ENCODE measurements at regions not wholly inside any gene's neighbourhood (a gene's known extent, or its start where the extent isn't known, plus 50 kb on each side); places are given as distances from the start of the nearest gene placed in this dataset.

- no peak for TF ChIP-seq CTCF (IDR thresholded peaks at IDR 0.05; ENCODE audit: insufficient read depth, low read length, poor library complexity, severe bottlenecking)
- Histone ChIP-seq H3K27me3 (replicated peaks; ENCODE audit: control insufficient read depth, insufficient read depth, low read length) (peaks cover 2% of the 10 kb centered on the region), H3K36me3 (ENCODE audit: control insufficient read depth, insufficient read depth, low read length) (no peaks in the 10 kb centered on the region), H3K4me3 (replicated peaks; ENCODE audit: low read depth, low read length) (no peak overlapping the region)
- DNase-seq (ENCODE audit: extremely low read depth, insufficient read length): no peak
Observed at GRCh38 chr3:8329598-8329997, 172.0 kb upstream of the LMCD1 start.

GRCh38 chr3:8336456-8336855 is 165.2 kb upstream of the LMCD1 start:
- DNase-seq (ENCODE audit: extremely low read depth, insufficient read length): no peak
- H3K4me3 ChIP-seq (replicated peaks; ENCODE audit: low read depth, low read length): no peak overlapping the region
- no peaks in the 10 kb centered on the region for H3K36me3 ChIP-seq (ENCODE audit: control insufficient read depth, insufficient read depth, low read length)
- no peaks in the 10 kb centered on the region for H3K27me3 ChIP-seq (replicated peaks; ENCODE audit: control insufficient read depth, insufficient read depth, low read length)
- TF ChIP-seq CTCF (IDR thresholded peaks at IDR 0.05; ENCODE audit: insufficient read depth, low read length, poor library complexity, severe bottlenecking): peak; percentile 34

- H3K4me3 ChIP-seq (replicated peaks; ENCODE audit: low read depth, low read length): no peak overlapping the region
- no peaks in the 10 kb centered on the region for H3K27me3 ChIP-seq (replicated peaks; ENCODE audit: control insufficient read depth, insufficient read depth, low read length)
- DNase-seq (ENCODE audit: extremely low read depth, insufficient read length): no peak
- TF ChIP-seq CTCF (IDR thresholded peaks at IDR 0.05; ENCODE audit: insufficient read depth, low read length, poor library complexity, severe bottlenecking): no peak
- no peaks in the 10 kb centered on the region for H3K36me3 ChIP-seq (ENCODE audit: control insufficient read depth, insufficient read depth, low read length)
Observed at GRCh38 chr3:8338424-8338823, 163.2 kb upstream of the LMCD1 start.

- Histone ChIP-seq H3K27me3 (replicated peaks; ENCODE audit: control insufficient read depth, insufficient read depth, low read length) (no peaks in the 10 kb centered on the region), H3K4me3 (replicated peaks; ENCODE audit: low read depth, low read length) (no peak overlapping the region), H3K36me3 (ENCODE audit: control insufficient read depth, insufficient read depth, low read length) (no peaks in the 10 kb centered on the region)
- DNase-seq (ENCODE audit: extremely low read depth, insufficient read length): no peak
- TF ChIP-seq CTCF (IDR thresholded peaks at IDR 0.05; ENCODE audit: insufficient read depth, low read length, poor library complexity, severe bottlenecking): no peak
Observed at GRCh38 chr3:8341821-8342247, 159.8 kb upstream of the LMCD1 start.

GRCh38 chr3:8343058-8343457 is 158.6 kb upstream of the LMCD1 start:
- Histone ChIP-seq H3K36me3 (ENCODE audit: control insufficient read depth, insufficient read depth, low read length) (no peaks in the 10 kb centered on the region), H3K27me3 (replicated peaks; ENCODE audit: control insufficient read depth, insufficient read depth, low read length) (no peaks in the 10 kb centered on the region), H3K4me3 (replicated peaks; ENCODE audit: low read depth, low read length) (no peak overlapping the region)
- TF ChIP-seq CTCF (IDR thresholded peaks at IDR 0.05; ENCODE audit: insufficient read depth, low read length, poor library complexity, severe bottlenecking): no peak
- no peak for DNase-seq (ENCODE audit: extremely low read depth, insufficient read length)

- Histone ChIP-seq H3K4me3 (replicated peaks; ENCODE audit: low read depth, low read length) (no peak overlapping the region), H3K27me3 (replicated peaks; ENCODE audit: control insufficient read depth, insufficient read depth, low read length) (no peaks in the 10 kb centered on the region), H3K36me3 (ENCODE audit: control insufficient read depth, insufficient read depth, low read length) (no peaks in the 10 kb centered on the region)
- DNase-seq (ENCODE audit: extremely low read depth, insufficient read length): no peak
- no peak for TF ChIP-seq CTCF (IDR thresholded peaks at IDR 0.05; ENCODE audit: insufficient read depth, low read length, poor library complexity, severe bottlenecking)
Observed at GRCh38 chr3:8345398-8345797, 156.2 kb upstream of the LMCD1 start.
